Sigmoid colon (tissue), 6 donors: ENCODE measurements at regions not wholly inside any gene's neighbourhood (a gene's known extent, or its start where the extent isn't known, plus 50 kb on each side); places are given as distances from the start of the nearest gene placed in this dataset.

ENCODE experiments used
- DNase-seq: peaks from one replicate; pipeline ENCODE4 v3.0.0-alpha.2; 2019
- H3K27ac ChIP-seq, 4 donors: fragments of 200-600 bp; sonication (generic); one replicate each; pipeline ENCODE4 v1.5.1; 2016 to 2019; ENCODE audit warnings: mild to moderate bottlenecking in 1 of 4
- H3K27me3 ChIP-seq, 3 donors: fragments of 200-600 bp; sonication (generic); one replicate each; pipeline ENCODE4 v1.5.1; 2019; ENCODE audit warnings: mild to moderate bottlenecking in 1 of 3
- H3K36me3 ChIP-seq, 4 donors: fragments of 200-600 bp; sonication (generic); one replicate each; pipeline ENCODE4 v1.5.1; 2016 to 2019
- H3K4me1 ChIP-seq, 4 donors: fragments of 200-600 bp; sonication (generic); one replicate each; pipeline ENCODE4 v1.5.1; 2017 to 2019
- H3K4me3 ChIP-seq, 4 donors: fragments of 200-600 bp; sonication (generic); one replicate each; pipeline ENCODE4 v1.5.1; 2017 to 2019; ENCODE audit warnings: mild to moderate bottlenecking in 2 of 4, moderate library complexity in 1 of 4
- H3K9me3 ChIP-seq, 4 donors: fragments of 200-600 bp in 3 of 4; sonication (generic) in 3 of 4; one replicate each; pipeline versions ENCODE4 v1.5.1 to v1.6.1; 2013 to 2019
- EP300 ChIP-seq, 4 donors: sonication (generic); formaldehyde crosslinking; IDR thresholded peaks; one replicate each; pipeline ENCODE4 v1.6.1; 2017; ENCODE audit warnings: antibody characterized with exemption in 4 of 4
- POLR2A ChIP-seq, 2 donors: fragments of 450-650 bp; IDR thresholded peaks; one replicate each; pipeline ENCODE4 v1.6.1; 2016; ENCODE audit warnings: antibody characterized with exemption in 2 of 2, mild to moderate bottlenecking in 2 of 2, moderate library complexity in 2 of 2
- POLR2AphosphoS5 ChIP-seq, 4 donors: sonication (generic); formaldehyde crosslinking; IDR thresholded peaks; one replicate each; pipeline ENCODE4 v1.6.1; 2017; ENCODE audit warnings: antibody characterized with exemption in 4 of 4
- WGBS, 2 donors: extraction: QIAGEN DNeasy Blood & Tissue Kit; methylation state at CpG; one replicate each; pipeline ENCODE4 v1.1.7; 2013; 5-methylcytosine and 5-hydroxymethylcytosine counted together
- intact Hi-C: fragments of 100-400 bp; cut with DNase I; formaldehyde crosslinking; loops from one replicate; pipeline ENCODE4 v1.15.1; 2023
- TF ChIP-seq, protein P1 (sequence below), 4 experiments: fragments of 450-650 bp in 3 of 4; fragments of 200-600 bp in 1 of 4; IDR thresholded peaks; one replicate each; pipeline ENCODE4 v1.5.1; 2016 to 2019; ENCODE audit warnings: antibody characterized with exemption in 4 of 4, mild to moderate bottlenecking in 3 of 4, moderate library complexity in 2 of 4
- donor health status: healthy with polysubstance abuse.
- donor health status: healthy.

- Histone ChIP-seq H3K4me3 (no peak overlapping the region), H3K36me3 (no peaks in the 10 kb centered on the region), H3K27ac (peak overlapping the region in 3 of 4 donors; percentile 33 to 64 (median 38)), H3K4me1 (peaks cover 0 to 22% (median 14%) of the 10 kb centered on the region in 4 donors), H3K27me3 (no peaks in the 10 kb centered on the region), H3K9me3 (no peaks in the 10 kb centered on the region)
- DNase-seq = no peak
- intact Hi-C loops = loop anchor here (10.0 kb wide), 1 partner anchor 190 kb away; the partner anchor contains the start of gene ANKRD50
- TF ChIP-seq, protein P1, sequence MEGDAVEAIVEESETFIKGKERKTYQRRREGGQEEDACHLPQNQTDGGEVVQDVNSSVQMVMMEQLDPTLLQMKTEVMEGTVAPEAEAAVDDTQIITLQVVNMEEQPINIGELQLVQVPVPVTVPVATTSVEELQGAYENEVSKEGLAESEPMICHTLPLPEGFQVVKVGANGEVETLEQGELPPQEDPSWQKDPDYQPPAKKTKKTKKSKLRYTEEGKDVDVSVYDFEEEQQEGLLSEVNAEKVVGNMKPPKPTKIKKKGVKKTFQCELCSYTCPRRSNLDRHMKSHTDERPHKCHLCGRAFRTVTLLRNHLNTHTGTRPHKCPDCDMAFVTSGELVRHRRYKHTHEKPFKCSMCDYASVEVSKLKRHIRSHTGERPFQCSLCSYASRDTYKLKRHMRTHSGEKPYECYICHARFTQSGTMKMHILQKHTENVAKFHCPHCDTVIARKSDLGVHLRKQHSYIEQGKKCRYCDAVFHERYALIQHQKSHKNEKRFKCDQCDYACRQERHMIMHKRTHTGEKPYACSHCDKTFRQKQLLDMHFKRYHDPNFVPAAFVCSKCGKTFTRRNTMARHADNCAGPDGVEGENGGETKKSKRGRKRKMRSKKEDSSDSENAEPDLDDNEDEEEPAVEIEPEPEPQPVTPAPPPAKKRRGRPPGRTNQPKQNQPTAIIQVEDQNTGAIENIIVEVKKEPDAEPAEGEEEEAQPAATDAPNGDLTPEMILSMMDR (IDR thresholded peaks at IDR 0.05) = no peak
- TF ChIP-seq EP300 (IDR thresholded peaks at IDR 0.05) = no peak
- TF ChIP-seq POLR2AphosphoS5 (IDR thresholded peaks at IDR 0.05) = no peak
- TF ChIP-seq POLR2A (IDR thresholded peaks at IDR 0.05) = no peak
Observed at GRCh38 chr4:124904723-124905388, 192.3 kb upstream of the ANKRD50 start.

- no peaks in the 10 kb centered on the region for H3K27me3 ChIP-seq
- no peak for TF ChIP-seq POLR2A (IDR thresholded peaks at IDR 0.05)
- no peak for TF ChIP-seq EP300 (IDR thresholded peaks at IDR 0.05)
- TF ChIP-seq, protein P1 (IDR thresholded peaks at IDR 0.05) = no peak
- no peak for TF ChIP-seq POLR2AphosphoS5 (IDR thresholded peaks at IDR 0.05)
- no peaks in the 10 kb centered on the region for H3K9me3 ChIP-seq
- intact Hi-C loops = loop anchor here (10.0 kb wide), 1 partner anchor 189 kb away; the partner anchor contains the start of gene ANKRD50
- peaks cover 0 to 22% (median 14%) of the 10 kb centered on the region in 4 donors for H3K4me1 ChIP-seq
- H3K4me3 ChIP-seq = peak overlapping the region in 3 of 4 donors; percentile 16 to 33 (median 32)
- 15 to 43% methylated on average over 6 of the region's 6 CpGs for WGBS, 2 donors
- DNase-seq = no peak
- no peaks in the 10 kb centered on the region for H3K36me3 ChIP-seq
- H3K27ac ChIP-seq = peak overlapping the region; percentile 33 to 64 (median 40)
Observed at GRCh38 chr4:124903995-124904722, 191.6 kb upstream of the ANKRD50 start.

GRCh38 chr4:124902001-124902515 lies 189.5 kb upstream of the ANKRD50 start:
- Histone ChIP-seq H3K27ac (no peak overlapping the region), H3K4me1 (peaks cover 0 to 22% (median 14%) of the 10 kb centered on the region in 4 donors), H3K9me3 (no peaks in the 10 kb centered on the region), H3K4me3 (no peak overlapping the region), H3K36me3 (no peaks in the 10 kb centered on the region), H3K27me3 (no peaks in the 10 kb centered on the region)
- intact Hi-C loops = loop anchor here (10.0 kb wide), 1 partner anchor 187 kb away; the partner anchor contains the start of gene ANKRD50
- TF ChIP-seq, protein P1 (IDR thresholded peaks at IDR 0.05) = no peak
- TF ChIP-seq POLR2AphosphoS5 (IDR thresholded peaks at IDR 0.05) (no peak), POLR2A (IDR thresholded peaks at IDR 0.05) (no peak), EP300 (IDR thresholded peaks at IDR 0.05) (no peak)
- WGBS, 2 donors = 40 to 58% methylated on average over 1 of the region's 1 CpG
- no peak for DNase-seq

DNA sequence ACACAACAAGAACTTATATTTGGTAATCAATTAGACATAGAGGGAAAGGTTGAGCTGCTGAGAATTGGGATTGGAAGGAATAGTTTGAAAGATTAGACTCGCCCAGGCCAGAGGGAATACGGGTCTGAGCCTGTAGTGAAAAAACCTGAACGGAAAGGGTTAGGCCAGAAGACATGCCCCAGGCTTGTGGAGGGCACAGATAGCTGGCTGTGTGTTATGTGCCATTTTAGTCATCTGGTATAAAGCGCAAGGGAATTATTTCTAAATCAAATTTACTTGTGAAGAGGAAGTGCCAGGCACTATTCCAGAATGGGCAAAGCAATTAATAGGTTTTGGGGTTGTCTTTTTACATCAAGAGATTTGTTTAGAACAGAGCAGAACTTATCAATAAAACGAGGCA lies 187.5 kb upstream of the ANKRD50 start:
- no peak for TF ChIP-seq POLR2AphosphoS5 (IDR thresholded peaks at IDR 0.05)
- no peak for TF ChIP-seq EP300 (IDR thresholded peaks at IDR 0.05)
- TF ChIP-seq, protein P1 (IDR thresholded peaks at IDR 0.05) = no peak
- no peak for TF ChIP-seq POLR2A (IDR thresholded peaks at IDR 0.05)
- 74 to 84% methylated on average over 5 of the region's 5 CpGs for WGBS, 2 donors
- no peak for DNase-seq
- H3K4me3 ChIP-seq = no peak overlapping the region
- H3K36me3 ChIP-seq = no peaks in the 10 kb centered on the region
- intact Hi-C loops = loop anchor here (10.0 kb wide), 1 partner anchor 185 kb away; the partner anchor contains the start of gene ANKRD50
- no peaks in the 10 kb centered on the region for H3K27me3 ChIP-seq
- H3K9me3 ChIP-seq = no peaks in the 10 kb centered on the region
- H3K27ac ChIP-seq = no peak overlapping the region
- peaks cover 0 to 22% (median 13%) of the 10 kb centered on the region in 4 donors for H3K4me1 ChIP-seq
